GM18909 (cell line): ENCODE measurements at regions not wholly inside any gene's neighbourhood (a gene's known extent, or its start where the extent isn't known, plus 50 kb on each side); places are given as distances from the start of the nearest gene placed in this dataset.

Experiments
- ATAC-seq: cut with Tn5 transposase; IDR thresholded peaks from one replicate; pipeline ENCODE4 v1.9.1; 2021; ENCODE audit warnings: mild to moderate bottlenecking; ENCODE audit not compliant: unreplicated experiment, poor library complexity

- ATAC-seq, result no peak
These were observed 146.5 kb downstream of the RAB11FIP2 start for GRCh38 chr10:117900280-117900679.

GRCh38 chr10:117903854-117904253 lies 142.9 kb downstream of the RAB11FIP2 start:
- no peak for ATAC-seq

GRCh38 chr10:117905404-117905803 lies 141.3 kb downstream of the RAB11FIP2 start:
- ATAC-seq, result no peak

- no peak for ATAC-seq
These were observed 135.1 kb downstream of the RAB11FIP2 start for GRCh38 chr10:117911684-117912083.

GRCh38 chr10:117914334-117914733 lies 132.4 kb downstream of the RAB11FIP2 start:
- ATAC-seq, result no peak

- ATAC-seq, result no peak
These were observed 125.8 kb downstream of the RAB11FIP2 start for GRCh38 chr10:117920956-117921355.

- ATAC-seq, result no peak
These were observed 125.3 kb downstream of the RAB11FIP2 start for GRCh38 chr10:117921421-117921820.

- ATAC-seq, result no peak
These were observed 121.9 kb downstream of the RAB11FIP2 start for GRCh38 chr10:117924820-117925219.

- no peak for ATAC-seq
These were observed 121.4 kb downstream of the RAB11FIP2 start for GRCh38 chr10:117925369-117925768.

- ATAC-seq, result no peak
These were observed 120.2 kb downstream of the RAB11FIP2 start for GRCh38 chr10:117926491-117926890.

GRCh38 chr10:117927332-117927731 lies 119.4 kb downstream of the RAB11FIP2 start:
- no peak for ATAC-seq

GRCh38 chr10:117927871-117928270 lies 118.9 kb downstream of the RAB11FIP2 start:
- no peak for ATAC-seq

GRCh38 chr10:117928281-117928680 lies 118.5 kb downstream of the RAB11FIP2 start:
- no peak for ATAC-seq

- no peak for ATAC-seq
These were observed 118.0 kb downstream of the RAB11FIP2 start for GRCh38 chr10:117928741-117929140.

GRCh38 chr10:117929327-117930067 lies 117.2 kb downstream of the RAB11FIP2 start:
- ATAC-seq, result no peak

- no peak for ATAC-seq
These were observed 115.7 kb downstream of the RAB11FIP2 start for GRCh38 chr10:117931078-117931477.

- no peak for ATAC-seq
These were observed 113.7 kb downstream of the RAB11FIP2 start for GRCh38 chr10:117933036-117933435.

- no peak for ATAC-seq
These were observed 112.3 kb downstream of the RAB11FIP2 start for GRCh38 chr10:117934477-117934876.

GRCh38 chr10:117936141-117936540 lies 110.6 kb downstream of the RAB11FIP2 start:
- ATAC-seq, result no peak

- no peak for ATAC-seq
These were observed 110.2 kb downstream of the RAB11FIP2 start for GRCh38 chr10:117936566-117936965.

- ATAC-seq, result no peak
These were observed 109.8 kb downstream of the RAB11FIP2 start for GRCh38 chr10:117936976-117937375.

GRCh38 chr10:117938104-117938503 lies 108.6 kb downstream of the RAB11FIP2 start:
- no peak for ATAC-seq
